ENCODE measurements at regions not wholly inside any gene's neighbourhood (a gene's known extent, or its start where the extent isn't known, plus 50 kb on each side); places are given as distances from the start of the nearest gene placed in this dataset.

DNA sequence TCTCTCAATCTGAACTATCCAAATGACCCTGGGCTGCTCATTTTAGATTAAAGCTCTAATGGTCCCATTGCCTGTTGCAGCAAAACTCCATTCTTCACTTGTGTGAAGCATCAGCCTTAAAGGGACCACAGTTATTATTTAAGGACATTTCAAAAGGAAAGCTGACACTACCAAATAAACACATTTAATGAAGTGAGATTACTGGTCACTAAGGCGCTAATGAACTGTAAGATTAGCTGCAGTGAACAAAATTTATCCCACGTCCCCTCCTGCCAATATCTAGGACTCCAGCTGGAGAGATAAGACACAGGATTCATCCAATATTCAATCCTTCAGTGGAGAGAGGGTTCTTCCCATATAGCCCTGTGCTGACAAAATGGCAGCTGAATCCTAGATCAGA is 1029.2 kb upstream of the SEL1L start:
- CTCF ChIA-PET = no interaction called here
- no peaks in the 10 kb centered on the region for H3K9me3 ChIP-seq
- WGBS (ENCODE audit: missing lambda C conversion rate) = 3% methylated on average over 2 of the region's 2 CpGs

DNA sequence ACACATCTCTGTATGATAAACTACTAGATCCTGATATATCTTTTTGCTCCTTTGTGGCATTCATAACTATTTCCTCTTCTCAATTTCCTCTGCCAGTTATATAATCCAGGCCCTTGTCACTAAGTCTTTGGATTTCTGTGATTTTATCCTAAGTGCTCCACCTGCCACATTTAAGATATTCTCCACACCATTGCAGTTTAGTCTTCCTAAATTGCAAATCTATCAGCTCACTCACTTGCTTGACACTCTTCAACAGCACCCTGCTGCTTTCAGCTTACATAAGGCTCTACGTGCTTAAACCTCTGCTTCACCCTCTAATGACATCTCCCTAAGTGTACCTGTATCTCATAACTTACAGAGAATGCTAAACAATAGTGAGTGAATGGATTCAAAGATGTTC is 1032.2 kb upstream of the SEL1L start:
- Histone ChIP-seq H3K9me3 (no peaks in the 10 kb centered on the region; the same call in 2 of the 3 replicates), H3K4me2 (no peak overlapping the region), H3K27ac (no peak overlapping the region), H3K4me1 (no peaks in the 10 kb centered on the region), H3K4me3 (no peak overlapping the region)
- ChIA-PET CTCF (no interaction called here), POLR2A (no interaction called here)
- no peak for DNase-seq (ENCODE audit: low read depth in 1 of 2, low spot score in 1 of 2)
- ATAC-seq = no peak
- WGBS (ENCODE audit: missing lambda C conversion rate) = 8% methylated on average over 1 of the region's 1 CpG
- TF ChIP-seq POLR2AphosphoS2 (conservative IDR thresholded peaks at IDR 0.05; ENCODE audit: low read length) (no peak), JUNB (IDR thresholded peaks at IDR 0.05) (no peak), CEBPB (IDR thresholded peaks at IDR 0.05) (no peak), JUN (IDR thresholded peaks at IDR 0.05) (no peak)
- no peak for FAIRE-seq

More for the DNA sequence above, 1029.2 kb upstream of the SEL1L start:
- no peak overlapping the region for H3K27ac ChIP-seq
- DNase-seq (ENCODE audit: low read depth in 1 of 2, low spot score in 1 of 2) (no peak), FAIRE-seq (no peak), ATAC-seq (no peak)
- TF ChIP-seq CEBPB (IDR thresholded peaks at IDR 0.05) = no peak
- no peak for TF ChIP-seq HOXB13 (CRISPR knock-in tag; IDR thresholded peaks at IDR 0.05; ENCODE audit: low read depth)
- TF ChIP-seq, protein P1, sequence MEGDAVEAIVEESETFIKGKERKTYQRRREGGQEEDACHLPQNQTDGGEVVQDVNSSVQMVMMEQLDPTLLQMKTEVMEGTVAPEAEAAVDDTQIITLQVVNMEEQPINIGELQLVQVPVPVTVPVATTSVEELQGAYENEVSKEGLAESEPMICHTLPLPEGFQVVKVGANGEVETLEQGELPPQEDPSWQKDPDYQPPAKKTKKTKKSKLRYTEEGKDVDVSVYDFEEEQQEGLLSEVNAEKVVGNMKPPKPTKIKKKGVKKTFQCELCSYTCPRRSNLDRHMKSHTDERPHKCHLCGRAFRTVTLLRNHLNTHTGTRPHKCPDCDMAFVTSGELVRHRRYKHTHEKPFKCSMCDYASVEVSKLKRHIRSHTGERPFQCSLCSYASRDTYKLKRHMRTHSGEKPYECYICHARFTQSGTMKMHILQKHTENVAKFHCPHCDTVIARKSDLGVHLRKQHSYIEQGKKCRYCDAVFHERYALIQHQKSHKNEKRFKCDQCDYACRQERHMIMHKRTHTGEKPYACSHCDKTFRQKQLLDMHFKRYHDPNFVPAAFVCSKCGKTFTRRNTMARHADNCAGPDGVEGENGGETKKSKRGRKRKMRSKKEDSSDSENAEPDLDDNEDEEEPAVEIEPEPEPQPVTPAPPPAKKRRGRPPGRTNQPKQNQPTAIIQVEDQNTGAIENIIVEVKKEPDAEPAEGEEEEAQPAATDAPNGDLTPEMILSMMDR (IDR thresholded peaks at IDR 0.05) = no peak
- no peak for TF ChIP-seq KDM5A (IDR thresholded peaks at IDR 0.05)
- no peak for TF ChIP-seq CHD4 (IDR thresholded peaks at IDR 0.05; ENCODE audit: borderline replicate concordance)
- TF ChIP-seq GATA3 (IDR thresholded peaks at IDR 0.05; ENCODE audit: borderline replicate concordance) = no peak
- no peaks in the 10 kb centered on the region for H3K4me1 ChIP-seq
- H3K4me3 ChIP-seq = no peak overlapping the region
- H3K4me2 ChIP-seq = no peak overlapping the region
- POLR2A ChIA-PET = no interaction called here

DNA sequence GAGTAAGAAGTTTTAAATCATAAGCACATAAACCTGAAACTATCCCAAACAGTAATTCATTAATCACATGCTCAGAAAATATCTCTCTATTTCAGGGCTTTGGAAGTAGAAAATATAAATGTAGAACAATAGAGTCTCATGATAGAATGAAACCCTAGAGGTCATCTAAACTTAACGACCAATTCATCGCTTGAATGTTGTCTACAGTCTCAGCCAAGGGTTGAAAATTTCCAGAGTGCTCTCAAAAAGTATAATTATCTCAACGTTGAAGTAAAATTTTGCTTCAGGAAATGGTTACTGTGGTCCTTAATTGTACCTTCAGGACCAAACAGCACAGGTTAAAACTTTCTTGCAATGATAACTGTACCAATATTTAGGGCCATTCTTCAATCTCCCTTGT is 1053.6 kb upstream of the SEL1L start:
- TF ChIP-seq, protein P2, sequence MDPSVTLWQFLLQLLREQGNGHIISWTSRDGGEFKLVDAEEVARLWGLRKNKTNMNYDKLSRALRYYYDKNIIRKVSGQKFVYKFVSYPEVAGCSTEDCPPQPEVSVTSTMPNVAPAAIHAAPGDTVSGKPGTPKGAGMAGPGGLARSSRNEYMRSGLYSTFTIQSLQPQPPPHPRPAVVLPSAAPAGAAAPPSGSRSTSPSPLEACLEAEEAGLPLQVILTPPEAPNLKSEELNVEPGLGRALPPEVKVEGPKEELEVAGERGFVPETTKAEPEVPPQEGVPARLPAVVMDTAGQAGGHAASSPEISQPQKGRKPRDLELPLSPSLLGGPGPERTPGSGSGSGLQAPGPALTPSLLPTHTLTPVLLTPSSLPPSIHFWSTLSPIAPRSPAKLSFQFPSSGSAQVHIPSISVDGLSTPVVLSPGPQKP (IDR thresholded peaks at IDR 0.05; ENCODE audit: low read depth, low read length) = no peak
- TF ChIP-seq HOXA7 (CRISPR knock-in tag; IDR thresholded peaks at IDR 0.05) = no peak
- TF ChIP-seq ZNF302 (CRISPR knock-in tag; IDR thresholded peaks at IDR 0.05) = no peak
- TF ChIP-seq, protein P3, sequence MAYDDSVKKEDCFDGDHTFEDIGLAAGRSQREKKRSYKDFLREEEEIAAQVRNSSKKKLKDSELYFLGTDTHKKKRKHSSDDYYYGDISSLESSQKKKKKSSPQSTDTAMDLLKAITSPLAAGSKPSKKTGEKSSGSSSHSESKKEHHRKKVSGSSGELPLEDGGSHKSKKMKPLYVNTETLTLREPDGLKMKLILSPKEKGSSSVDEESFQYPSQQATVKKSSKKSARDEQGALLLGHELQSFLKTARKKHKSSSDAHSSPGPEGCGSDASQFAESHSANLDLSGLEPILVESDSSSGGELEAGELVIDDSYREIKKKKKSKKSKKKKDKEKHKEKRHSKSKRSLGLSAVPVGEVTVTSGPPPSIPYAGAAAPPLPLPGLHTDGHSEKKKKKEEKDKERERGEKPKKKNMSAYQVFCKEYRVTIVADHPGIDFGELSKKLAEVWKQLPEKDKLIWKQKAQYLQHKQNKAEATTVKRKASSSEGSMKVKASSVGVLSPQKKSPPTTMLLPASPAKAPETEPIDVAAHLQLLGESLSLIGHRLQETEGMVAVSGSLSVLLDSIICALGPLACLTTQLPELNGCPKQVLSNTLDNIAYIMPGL (CRISPR knock-in tag; IDR thresholded peaks at IDR 0.05; ENCODE audit: borderline replicate concordance) = no peak
- no peak for TF ChIP-seq HEYL (CRISPR knock-in tag; IDR thresholded peaks at IDR 0.05)
- no peak for TF ChIP-seq RARB (CRISPR knock-in tag; IDR thresholded peaks at IDR 0.05)
- TF ChIP-seq SREBF2 (IDR thresholded peaks at IDR 0.05) = no peak
- TF ChIP-seq HDAC2 (IDR thresholded peaks at IDR 0.05) = no peak
- TF ChIP-seq, protein P4, sequence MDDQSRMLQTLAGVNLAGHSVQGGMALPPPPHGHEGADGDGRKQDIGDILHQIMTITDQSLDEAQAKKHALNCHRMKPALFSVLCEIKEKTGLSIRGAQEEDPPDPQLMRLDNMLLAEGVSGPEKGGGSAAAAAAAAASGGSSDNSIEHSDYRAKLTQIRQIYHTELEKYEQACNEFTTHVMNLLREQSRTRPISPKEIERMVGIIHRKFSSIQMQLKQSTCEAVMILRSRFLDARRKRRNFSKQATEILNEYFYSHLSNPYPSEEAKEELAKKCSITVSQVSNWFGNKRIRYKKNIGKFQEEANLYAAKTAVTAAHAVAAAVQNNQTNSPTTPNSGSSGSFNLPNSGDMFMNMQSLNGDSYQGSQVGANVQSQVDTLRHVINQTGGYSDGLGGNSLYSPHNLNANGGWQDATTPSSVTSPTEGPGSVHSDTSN (IDR thresholded peaks at IDR 0.05) = no peak
- no peak for TF ChIP-seq JUNB (IDR thresholded peaks at IDR 0.05)
- Histone ChIP-seq H3K4me2 (no peak overlapping the region), H3K4me3 (no peak overlapping the region), H3K27ac (no peak overlapping the region), H3K9me3 (no peaks in the 10 kb centered on the region), H3K4me1 (no peaks in the 10 kb centered on the region)
- 7% methylated on average over 3 of the region's 3 CpGs for WGBS (ENCODE audit: missing lambda C conversion rate)
- ATAC-seq = no peak
- CTCF ChIA-PET = no interaction called here
- POLR2A ChIA-PET = no interaction called here
- no peak for FAIRE-seq
- no peak for DNase-seq (ENCODE audit: low read depth in 1 of 2, low spot score in 1 of 2)
